Mesenchymal stem cell (in vitro differentiated cells and primary cell): ENCODE measurements at regions not wholly inside any gene's neighbourhood (a gene's known extent, or its start where the extent isn't known, plus 50 kb on each side); places are given as distances from the start of the nearest gene placed in this dataset.
"Not testable (repeated sequence)": the region's sequence is repeated elsewhere in the genome, so short reads cannot be mapped to it uniquely, and the experiment has no call there.

Experiments
- DNase-seq: peaks from one replicate; pipeline ENCODE4 v3.0.0-alpha.2; 2013
- H2AFZ ChIP-seq: one replicate; pipeline ENCODE4 v1.6.1; 2013; ENCODE audit warnings: low read depth, mild to moderate bottlenecking, control low read depth, inconsistent platforms, low read length, moderate library complexity
- H2AK5ac ChIP-seq: 2 replicates; pipeline ENCODE4 v1.6.1; 2013; ENCODE audit warnings: low read length, moderate library complexity, mild to moderate bottlenecking, inconsistent platforms; ENCODE audit not compliant: severe bottlenecking
- H2BK120ac ChIP-seq: one replicate; pipeline ENCODE4 v1.6.1; 2013; ENCODE audit warnings: low read depth, mild to moderate bottlenecking, inconsistent platforms, low read length, moderate library complexity
- H2BK12ac ChIP-seq, 2 experiments: one replicate each; pipeline ENCODE4 v1.6.1; 2013; ENCODE audit warnings: inconsistent platforms in 2 of 2, low read length in 2 of 2, mild to moderate bottlenecking in 2 of 2, moderate library complexity in 2 of 2, control low read depth in 1 of 2
- H2BK15ac ChIP-seq: one replicate; pipeline ENCODE4 v1.6.1; 2013; ENCODE audit warnings: mild to moderate bottlenecking, low read depth, inconsistent platforms; ENCODE audit not compliant: poor library complexity, severe bottlenecking
- H2BK5ac ChIP-seq: 2 replicates; pipeline ENCODE4 v1.6.1; 2013; ENCODE audit warnings: low read depth, mild to moderate bottlenecking, low read length, control low read depth, inconsistent platforms; ENCODE audit not compliant: poor library complexity, severe bottlenecking
- H3K14ac ChIP-seq, 2 experiments: one replicate each; pipeline ENCODE4 v1.6.1; 2013; ENCODE audit warnings: inconsistent platforms in 2 of 2, low read length in 2 of 2, control low read depth in 1 of 2, mild to moderate bottlenecking in 1 of 2, moderate library complexity in 1 of 2
- H3K18ac ChIP-seq, 2 experiments: one replicate each; pipeline ENCODE4 v1.6.1; 2013; ENCODE audit warnings: inconsistent platforms in 2 of 2, low read length in 2 of 2, control low read depth in 1 of 2, low read depth in 1 of 2, mild to moderate bottlenecking in 1 of 2
- H3K23ac ChIP-seq, 2 experiments: one replicate each; pipeline ENCODE4 v1.6.1; 2013; ENCODE audit warnings: inconsistent platforms in 2 of 2, low read length in 2 of 2, mild to moderate bottlenecking in 2 of 2, moderate library complexity in 2 of 2, control low read depth in 1 of 2
- H3K27ac ChIP-seq: 2 replicates; pipeline ENCODE4 v1.5.1; 2013; ENCODE audit warnings: mild to moderate bottlenecking, moderate library complexity, low read length, control low read depth, inconsistent platforms; ENCODE audit not compliant: poor library complexity, severe bottlenecking
- H3K27me3 ChIP-seq, 2 experiments: 2 replicates each; pipeline versions ENCODE4 v1.6.1 to v1.7.0; 2013; ENCODE audit warnings: low read length in 2 of 2, mild to moderate bottlenecking in 2 of 2, moderate library complexity in 2 of 2, control low read depth in 1 of 2, inconsistent platforms in 1 of 2; ENCODE audit not compliant: control insufficient read depth in 1 of 2, insufficient read depth in 1 of 2
- H3K36me3 ChIP-seq, 2 experiments: 2 replicates each; pipeline versions ENCODE4 v1.6.1 to v1.7.0; 2013; ENCODE audit warnings: low read length in 2 of 2, control low read depth in 1 of 2, inconsistent platforms in 1 of 2, low read depth in 1 of 2, mild to moderate bottlenecking in 1 of 2; ENCODE audit not compliant: insufficient read depth in 2 of 2, control insufficient read depth in 1 of 2
- H3K4ac ChIP-seq, 2 experiments: one replicate each; pipeline ENCODE4 v1.6.1; 2013; ENCODE audit warnings: inconsistent platforms in 2 of 2, low read length in 2 of 2, mild to moderate bottlenecking in 2 of 2, moderate library complexity in 2 of 2, control low read depth in 1 of 2, low read depth in 1 of 2
- H3K4me1 ChIP-seq: 2 replicates; pipeline ENCODE4 v1.6.1; 2013; ENCODE audit warnings: low read depth, low read length, control low read depth; ENCODE audit not compliant: control insufficient read depth, insufficient read depth
- H3K4me2 ChIP-seq: 2 replicates; pipeline ENCODE4 v1.6.1; 2013; ENCODE audit warnings: low read length, mild to moderate bottlenecking, inconsistent platforms; ENCODE audit not compliant: poor library complexity, severe bottlenecking
- H3K4me3 ChIP-seq, 2 experiments: 2 replicates each; pipeline versions ENCODE4 v1.5.1 to v1.7.0; 2013; ENCODE audit warnings: low read length in 2 of 2, mild to moderate bottlenecking in 2 of 2, control low read depth in 1 of 2, low read depth in 1 of 2; ENCODE audit not compliant: insufficient read depth in 1 of 2
- H3K79me1 ChIP-seq: replicated peaks from 2 replicates; pipeline ENCODE4 v1.6.1; 2013; ENCODE audit warnings: mild to moderate bottlenecking, control low read depth, low read length, inconsistent platforms; ENCODE audit not compliant: poor library complexity, severe bottlenecking
- H3K9ac ChIP-seq: 2 replicates; pipeline ENCODE4 v1.7.0; 2013; ENCODE audit warnings: mild to moderate bottlenecking, low read length, moderate library complexity
- H3K9me3 ChIP-seq: 2 replicates; pipeline ENCODE4 v1.7.0; 2013; ENCODE audit warnings: mild to moderate bottlenecking, low read length; ENCODE audit not compliant: control insufficient read depth
- H4K8ac ChIP-seq: one replicate; pipeline ENCODE4 v1.6.1; 2013; ENCODE audit warnings: inconsistent platforms, mild to moderate bottlenecking, low read length, moderate library complexity
- H4K91ac ChIP-seq: one replicate; pipeline ENCODE4 v1.6.1; 2013; ENCODE audit warnings: mild to moderate bottlenecking, low read length, inconsistent platforms
- WGBS: methylation state at CpG from one replicate; pipeline ENCODE4 v1.1.7; 2013; ENCODE audit warnings: mixed read lengths; 5-methylcytosine and 5-hydroxymethylcytosine counted together

GRCh38 chr5:110002652-110003051, 312.9 kb downstream of the MAN2A1 start:
- no peak for DNase-seq
- H4K8ac ChIP-seq, result no peak overlapping the region
- H2BK12ac ChIP-seq, result no peak overlapping the region
- H3K4me3 ChIP-seq, result no peak overlapping the region
- no peak overlapping the region for H2AK5ac ChIP-seq
- H3K14ac ChIP-seq, result no peak overlapping the region
- H3K18ac ChIP-seq, result no peak overlapping the region
- no peak overlapping the region for H3K9ac ChIP-seq
- H3K27ac ChIP-seq, result no peak overlapping the region
- no peak overlapping the region for H4K91ac ChIP-seq
- H3K4me2 ChIP-seq, result no peak overlapping the region
- no peaks in the 10 kb centered on the region for H3K79me1 ChIP-seq
- 100% methylated on average over 1 of the region's 1 CpG for WGBS
- no peak overlapping the region for H2AFZ ChIP-seq
- H3K9me3 ChIP-seq, result peaks cover 4% of the 10 kb centered on the region
- H2BK15ac ChIP-seq, result peak overlapping the region; percentile 48
- no peaks in the 10 kb centered on the region for H3K36me3 ChIP-seq
- no peaks in the 10 kb centered on the region for H3K4me1 ChIP-seq
- H2BK5ac ChIP-seq, result no peak overlapping the region
- H3K27me3 ChIP-seq, result no peaks in the 10 kb centered on the region
- H3K4ac ChIP-seq, result no peak overlapping the region
- no peak overlapping the region for H2BK120ac ChIP-seq
- H3K23ac ChIP-seq, result no peak overlapping the region

- not testable (repeated sequence) for DNase-seq, H3K4me1 ChIP-seq, H3K27ac ChIP-seq, H4K8ac ChIP-seq, H3K14ac ChIP-seq, H2BK12ac ChIP-seq, H2AFZ ChIP-seq, H3K9me3 ChIP-seq, H3K4me2 ChIP-seq, H2AK5ac ChIP-seq, H3K36me3 ChIP-seq, H2BK120ac ChIP-seq, H4K91ac ChIP-seq, H3K27me3 ChIP-seq, H2BK5ac ChIP-seq, H3K23ac ChIP-seq, H3K4me3 ChIP-seq, H3K79me1 ChIP-seq, H3K9ac ChIP-seq, H2BK15ac ChIP-seq, H3K18ac ChIP-seq, H3K4ac ChIP-seq
- 95% methylated on average over 10 of the region's 10 CpGs for WGBS
These were observed 316.3 kb downstream of the MAN2A1 start for GRCh38 chr5:110005907-110006562.

GRCh38 chr5:110007101-110007500, 317.4 kb downstream of the MAN2A1 start:
- no peak overlapping the region for H2BK5ac ChIP-seq
- no peak overlapping the region for H3K27ac ChIP-seq
- H3K14ac ChIP-seq, result no peak overlapping the region
- no peaks in the 10 kb centered on the region for H3K27me3 ChIP-seq
- DNase-seq, result no peak
- no peak overlapping the region for H4K91ac ChIP-seq
- H2BK12ac ChIP-seq, result no peak overlapping the region
- no peak overlapping the region for H3K23ac ChIP-seq
- H3K9ac ChIP-seq, result no peak overlapping the region
- no peak overlapping the region for H2AK5ac ChIP-seq
- H3K18ac ChIP-seq, result no peak overlapping the region
- no peak overlapping the region for H3K4me3 ChIP-seq
- H2AFZ ChIP-seq, result no peak overlapping the region
- H3K79me1 ChIP-seq, result no peaks in the 10 kb centered on the region
- H3K36me3 ChIP-seq, result no peaks in the 10 kb centered on the region
- no peaks in the 10 kb centered on the region for H3K9me3 ChIP-seq
- no peaks in the 10 kb centered on the region for H3K4me1 ChIP-seq
- H3K4ac ChIP-seq, result no peak overlapping the region
- no peak overlapping the region for H2BK15ac ChIP-seq
- no peak overlapping the region for H4K8ac ChIP-seq
- H2BK120ac ChIP-seq, result no peak overlapping the region
- no peak overlapping the region for H3K4me2 ChIP-seq

GRCh38 chr5:110008131-110008530, 318.4 kb downstream of the MAN2A1 start:
- no peak overlapping the region for H3K23ac ChIP-seq
- H2BK12ac ChIP-seq, result no peak overlapping the region
- H3K27ac ChIP-seq, result no peak overlapping the region
- DNase-seq, result no peak
- no peaks in the 10 kb centered on the region for H3K4me1 ChIP-seq
- no peak overlapping the region for H3K4me2 ChIP-seq
- no peak overlapping the region for H3K4ac ChIP-seq
- H3K9ac ChIP-seq, result no peak overlapping the region
- no peaks in the 10 kb centered on the region for H3K27me3 ChIP-seq
- H3K36me3 ChIP-seq, result no peaks in the 10 kb centered on the region
- no peak overlapping the region for H4K8ac ChIP-seq
- H2AK5ac ChIP-seq, result no peak overlapping the region
- no peaks in the 10 kb centered on the region for H3K79me1 ChIP-seq
- no peak overlapping the region for H3K18ac ChIP-seq
- no peak overlapping the region for H3K14ac ChIP-seq
- no peak overlapping the region for H2BK120ac ChIP-seq
- H2BK15ac ChIP-seq, result no peak overlapping the region
- no peak overlapping the region for H3K4me3 ChIP-seq
- no peak overlapping the region for H4K91ac ChIP-seq
- no peak overlapping the region for H2AFZ ChIP-seq
- no peaks in the 10 kb centered on the region for H3K9me3 ChIP-seq
- H2BK5ac ChIP-seq, result no peak overlapping the region
- WGBS, result 84% methylated on average over 4 of the region's 4 CpGs
